Stimulated activated naive CD8-positive, alpha-beta T cell treated with anti-CD3 and anti-CD28 coated beads, Interleukin-15, amount 100 ng/mL, for 72 hours (primary cell): ENCODE measurements at regions not wholly inside any gene's neighbourhood (a gene's known extent, or its start where the extent isn't known, plus 50 kb on each side); places are given as distances from the start of the nearest gene placed in this dataset.
"Not testable (repeated sequence)": the region's sequence is repeated elsewhere in the genome, so short reads cannot be mapped to it uniquely, and the experiment has no call there.

Source experiments
- ATAC-seq: fragments of 150-1000 bp; cut with Tn5 transposase; 2 replicates; pipeline ENCODE4 v1.10.0; 2021; ENCODE audit warnings: mild to moderate bottlenecking, moderate library complexity
- DNase-seq, 2 donors: peaks; one replicate each; pipeline ENCODE4 v3.0.0; 2021 to 2022
- H3K27ac Mint-ChIP-seq, 2 donors: one replicate each; pipeline ENCODE4 v1.8.0; 2022; ENCODE audit warnings: mild to moderate bottlenecking in 2 of 2, mixed read lengths in 2 of 2, moderate library complexity in 2 of 2
- H3K27me3 Mint-ChIP-seq: one replicate; pipeline ENCODE4 v1.8.0; 2022; ENCODE audit warnings: mixed read lengths
- H3K4me1 Mint-ChIP-seq: one replicate; pipeline ENCODE4 v1.8.0; 2022; ENCODE audit warnings: mild to moderate bottlenecking, mixed read lengths
- H3K4me3 Mint-ChIP-seq, 2 donors: one replicate each; pipeline ENCODE4 v1.8.0; 2022; ENCODE audit warnings: mild to moderate bottlenecking in 2 of 2, mixed read lengths in 2 of 2, moderate library complexity in 1 of 2
- H3K9me3 Mint-ChIP-seq, 2 donors: one replicate each; pipeline ENCODE4 v1.8.0; 2022; ENCODE audit warnings: mixed read lengths in 2 of 2

DNA sequence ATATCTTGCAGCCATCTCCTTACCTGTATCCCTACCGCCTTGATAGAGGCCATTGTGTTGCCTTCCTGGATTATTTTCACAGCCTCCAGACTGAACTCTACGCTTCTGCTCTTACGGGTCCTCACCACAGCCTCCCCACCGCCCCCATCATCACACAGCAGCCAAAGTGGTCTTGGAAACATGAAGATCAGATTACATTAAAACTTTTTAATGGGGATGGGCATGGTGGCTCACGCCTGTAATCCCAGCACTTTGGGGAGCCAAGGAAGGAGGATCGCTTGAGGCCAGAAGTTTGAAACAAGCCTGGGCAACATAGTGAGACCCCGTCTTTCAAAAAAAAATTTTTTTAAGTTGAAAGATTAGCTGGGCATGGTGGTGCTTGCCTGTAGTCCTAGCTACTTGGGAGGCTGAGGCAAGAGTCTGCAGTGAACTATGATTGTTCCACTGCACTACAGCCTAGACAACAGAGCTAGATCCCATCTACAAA lies 150.5 kb downstream of the NPIPB5 start:
- H3K27me3 Mint-ChIP-seq = no peaks in the 10 kb centered on the region
- no peaks in the 10 kb centered on the region for H3K9me3 Mint-ChIP-seq
- DNase-seq (no peak), ATAC-seq (no peak)
- H3K4me1 Mint-ChIP-seq = no peaks in the 10 kb centered on the region
- no peak overlapping the region for H3K4me3 Mint-ChIP-seq
- H3K27ac Mint-ChIP-seq = no peak overlapping the region

DNA sequence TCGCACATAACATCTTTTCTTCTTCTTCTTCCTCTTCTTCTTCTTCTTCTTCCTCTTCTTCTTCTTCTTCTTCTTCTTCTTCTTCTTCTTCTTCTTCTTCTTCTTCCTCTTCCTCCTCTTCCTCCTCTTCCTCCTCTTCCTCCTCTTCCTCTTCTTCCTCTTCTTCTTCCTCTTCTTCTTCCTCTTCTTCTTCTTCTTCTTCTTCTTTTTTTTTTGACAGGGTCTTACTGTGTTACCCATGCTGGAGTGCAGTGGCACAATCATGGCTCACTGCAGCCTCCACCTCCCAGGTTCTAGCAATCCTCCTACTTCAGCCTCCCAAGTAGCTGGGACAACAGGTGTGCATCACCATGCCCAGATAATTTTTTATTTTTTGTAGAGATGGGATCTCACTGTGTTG lies 151.0 kb upstream of the HS3ST2 start:
- not testable (repeated sequence) for H3K27ac Mint-ChIP-seq, H3K4me3 Mint-ChIP-seq, H3K4me1 Mint-ChIP-seq, ATAC-seq, H3K27me3 Mint-ChIP-seq, H3K9me3 Mint-ChIP-seq, DNase-seq

DNA sequence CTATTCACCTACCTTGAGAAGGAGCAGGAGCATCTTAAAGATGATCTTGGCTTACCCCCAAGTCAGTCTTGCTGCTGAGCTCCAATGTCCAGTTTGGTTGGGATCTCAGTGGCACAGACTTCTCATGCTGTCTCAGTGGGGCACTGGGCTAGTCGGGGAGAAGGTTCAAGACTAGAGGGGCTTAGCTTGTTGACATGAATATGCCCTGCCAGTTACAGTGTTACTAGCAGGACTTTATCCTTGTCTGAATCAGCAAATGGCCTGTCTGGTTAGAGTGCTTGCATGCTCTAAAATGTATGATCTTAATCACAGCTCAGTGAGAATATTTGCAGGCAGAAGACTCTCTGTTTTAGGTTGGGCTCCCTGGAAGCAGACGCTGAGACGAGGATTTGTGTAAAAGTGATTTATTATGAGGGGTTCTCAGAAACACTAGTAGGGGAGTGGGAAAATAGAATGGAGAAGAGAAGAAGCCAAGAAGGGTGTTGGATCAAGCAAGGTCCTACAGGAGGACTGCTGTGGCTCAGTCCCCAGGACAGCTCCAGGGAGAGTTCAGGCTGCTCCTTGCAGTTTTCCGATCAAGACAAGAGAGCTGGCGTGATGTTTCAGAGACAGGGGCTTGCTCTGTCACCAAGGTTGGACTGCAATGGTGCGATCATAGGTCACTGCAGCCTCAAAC lies 150.4 kb upstream of the HS3ST2 start:
- no peaks in the 10 kb centered on the region for H3K27me3 Mint-ChIP-seq
- no peaks in the 10 kb centered on the region for H3K4me1 Mint-ChIP-seq
- no peak overlapping the region for H3K4me3 Mint-ChIP-seq
- no peaks in the 10 kb centered on the region for H3K9me3 Mint-ChIP-seq
- no peak for DNase-seq
- no peak for ATAC-seq
- H3K27ac Mint-ChIP-seq = no peak overlapping the region

DNA sequence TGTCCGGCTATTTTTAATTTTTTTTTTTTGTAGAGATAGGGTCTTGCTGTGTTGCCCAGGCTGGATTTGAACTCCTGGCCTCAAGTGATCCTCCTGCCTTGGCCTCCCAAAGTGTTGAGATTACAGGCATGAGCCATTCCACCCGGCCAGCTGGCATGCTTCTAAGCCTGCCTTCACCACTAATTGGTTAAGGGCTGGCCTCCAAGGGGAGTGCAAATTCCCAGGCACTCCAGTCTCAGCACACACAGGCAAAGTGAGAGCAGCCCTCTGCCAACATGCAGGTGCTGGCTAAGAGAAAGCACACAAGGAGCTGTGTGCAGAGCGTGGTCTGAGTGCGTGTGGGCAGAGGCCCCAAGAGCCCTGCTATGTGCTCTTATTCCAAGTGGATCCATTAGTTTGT lies 149.8 kb upstream of the HS3ST2 start:
- ATAC-seq = no peak
- Mint-ChIP-seq H3K4me3 (no peak overlapping the region), H3K4me1 (no peaks in the 10 kb centered on the region), H3K27me3 (no peaks in the 10 kb centered on the region), H3K9me3 (no peaks in the 10 kb centered on the region), H3K27ac (no peak overlapping the region)
- DNase-seq = no peak

DNA sequence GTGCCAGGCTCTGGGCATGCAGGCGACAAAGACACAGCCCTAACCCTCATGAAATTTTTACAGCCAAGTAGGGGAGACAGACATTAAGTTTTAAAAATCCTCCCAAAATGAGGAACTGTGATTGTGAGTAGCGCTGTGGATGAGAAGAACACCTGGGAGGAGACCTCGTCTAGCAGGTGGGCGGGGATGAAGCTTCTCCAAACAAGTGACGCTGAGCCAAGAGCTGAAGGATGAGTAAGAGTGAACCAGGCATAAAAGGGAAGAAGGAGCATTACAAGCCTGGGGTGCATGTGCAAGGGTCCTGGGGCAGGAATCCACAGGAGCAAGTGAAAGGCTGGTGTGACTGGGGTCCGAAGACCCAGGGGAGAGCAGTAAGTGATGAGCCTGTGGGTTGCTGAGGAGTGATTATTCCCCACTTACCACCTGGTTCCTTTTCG lies 149.4 kb upstream of the HS3ST2 start:
- no peak for ATAC-seq
- no peaks in the 10 kb centered on the region for H3K27me3 Mint-ChIP-seq
- H3K4me1 Mint-ChIP-seq = no peaks in the 10 kb centered on the region
- no peak overlapping the region for H3K27ac Mint-ChIP-seq
- no peaks in the 10 kb centered on the region for H3K9me3 Mint-ChIP-seq
- DNase-seq = no peak
- H3K4me3 Mint-ChIP-seq = no peak overlapping the region

DNA sequence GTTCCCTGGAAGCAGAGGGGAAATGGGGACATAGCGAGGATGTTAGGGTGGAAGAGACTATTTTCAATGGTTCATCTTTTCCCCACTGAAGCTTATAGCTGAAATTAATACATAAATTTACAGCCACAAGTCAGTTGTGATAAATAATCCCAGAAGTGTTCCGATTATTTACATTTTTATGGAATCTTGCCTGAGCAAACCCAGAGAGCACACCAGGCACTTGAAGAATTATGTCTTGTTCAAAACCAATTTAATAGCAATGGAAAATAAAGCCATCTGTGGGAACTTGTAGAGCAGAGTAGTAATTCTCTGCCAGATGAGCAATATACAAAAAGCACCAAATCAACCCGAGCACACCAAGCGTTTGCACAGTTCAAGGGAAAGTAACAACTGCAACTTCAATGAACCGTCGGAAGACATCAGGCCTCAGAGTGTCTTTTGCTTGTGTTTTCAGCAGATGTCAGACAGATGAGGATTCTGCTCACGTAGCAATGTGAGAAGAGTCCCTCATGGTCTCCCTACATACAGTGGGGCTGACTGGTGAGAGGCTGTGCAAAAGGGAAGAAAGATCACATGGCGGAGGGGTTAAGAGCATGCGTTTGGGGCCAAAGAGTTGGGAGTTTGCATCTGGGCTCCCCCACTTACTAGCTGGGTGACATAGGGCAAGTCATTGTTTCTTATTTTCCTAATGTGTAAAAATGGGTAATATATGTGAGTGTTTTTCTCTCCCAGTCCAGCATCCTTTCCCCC lies 148.7 kb upstream of the HS3ST2 start:
- no peak for ATAC-seq
- no peaks in the 10 kb centered on the region for H3K9me3 Mint-ChIP-seq
- H3K27me3 Mint-ChIP-seq = no peaks in the 10 kb centered on the region
- no peak overlapping the region for H3K27ac Mint-ChIP-seq
- no peaks in the 10 kb centered on the region for H3K4me1 Mint-ChIP-seq
- H3K4me3 Mint-ChIP-seq = no peak overlapping the region
- no peak for DNase-seq

DNA sequence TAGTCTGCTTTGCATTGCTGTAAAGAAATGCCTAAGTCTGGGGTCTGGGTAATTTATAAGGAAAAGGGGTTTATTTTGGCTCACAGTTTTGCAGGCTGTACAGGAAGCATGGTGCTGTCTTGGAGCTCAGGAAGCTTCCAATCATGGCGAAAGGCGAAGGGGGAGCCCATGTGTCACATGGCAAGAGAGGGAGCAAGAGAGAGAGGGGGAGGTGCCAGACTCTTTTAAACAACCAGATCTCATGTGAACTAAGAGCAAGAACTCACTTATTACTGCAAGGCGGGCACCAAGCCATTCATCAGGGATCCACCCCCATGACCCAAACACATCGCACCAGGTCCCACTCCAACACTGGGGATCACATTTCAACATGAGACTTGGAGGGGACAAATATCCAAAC lies 148.2 kb upstream of the HS3ST2 start:
- DNase-seq (no peak), ATAC-seq (no peak)
- no peaks in the 10 kb centered on the region for H3K9me3 Mint-ChIP-seq
- H3K27me3 Mint-ChIP-seq = no peaks in the 10 kb centered on the region
- H3K4me1 Mint-ChIP-seq = no peaks in the 10 kb centered on the region
- H3K4me3 Mint-ChIP-seq = no peak overlapping the region
- H3K27ac Mint-ChIP-seq = no peak overlapping the region

DNA sequence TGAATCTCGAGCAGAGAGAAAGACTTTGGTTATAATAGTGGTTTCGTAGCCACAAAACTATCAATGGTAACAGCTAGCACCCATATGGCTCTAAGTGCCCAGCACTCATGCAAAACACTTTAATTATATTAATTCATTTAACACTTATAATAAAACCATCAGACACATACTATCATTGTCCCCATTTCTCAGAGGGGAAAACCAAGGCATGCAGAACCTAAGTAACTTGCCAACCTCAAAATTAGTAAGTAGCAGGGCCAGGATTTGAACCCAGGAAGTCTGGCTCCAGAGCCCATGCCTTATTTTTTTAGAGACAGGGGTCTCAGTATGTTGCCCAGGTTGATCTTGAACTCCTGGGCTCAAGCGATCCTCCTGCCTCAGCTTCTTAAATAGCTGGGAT lies 145.6 kb upstream of the HS3ST2 start:
- Mint-ChIP-seq H3K27ac (no peak overlapping the region), H3K4me1 (no peaks in the 10 kb centered on the region), H3K27me3 (no peaks in the 10 kb centered on the region), H3K9me3 (no peaks in the 10 kb centered on the region), H3K4me3 (no peak overlapping the region)
- DNase-seq (no peak), ATAC-seq (no peak)

DNA sequence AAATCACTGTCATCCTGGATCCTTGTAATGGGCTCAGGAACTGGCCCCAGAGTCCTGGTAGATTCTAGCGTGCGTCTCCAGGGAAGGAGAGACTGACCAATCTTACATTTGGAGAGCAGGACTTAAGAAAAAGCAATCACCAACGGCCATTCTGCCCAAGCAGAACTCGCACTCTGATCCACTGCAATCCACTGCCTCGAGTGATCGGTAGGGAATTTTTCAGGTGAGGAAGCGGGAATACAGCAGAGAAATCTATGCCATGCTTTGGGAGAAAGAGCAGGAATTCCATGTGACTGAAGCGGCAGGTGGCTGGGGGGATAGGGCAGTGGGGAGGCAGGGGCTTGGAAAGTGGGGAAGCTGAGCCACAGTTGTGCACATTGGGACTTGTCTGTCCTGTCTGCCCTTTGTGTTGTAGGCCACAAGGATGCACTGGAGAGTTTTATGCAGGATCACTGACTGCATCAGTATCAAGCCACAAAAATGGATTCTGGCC lies 143.9 kb upstream of the HS3ST2 start:
- H3K4me3 Mint-ChIP-seq = no peak overlapping the region
- DNase-seq (no peak), ATAC-seq (no peak)

DNA sequence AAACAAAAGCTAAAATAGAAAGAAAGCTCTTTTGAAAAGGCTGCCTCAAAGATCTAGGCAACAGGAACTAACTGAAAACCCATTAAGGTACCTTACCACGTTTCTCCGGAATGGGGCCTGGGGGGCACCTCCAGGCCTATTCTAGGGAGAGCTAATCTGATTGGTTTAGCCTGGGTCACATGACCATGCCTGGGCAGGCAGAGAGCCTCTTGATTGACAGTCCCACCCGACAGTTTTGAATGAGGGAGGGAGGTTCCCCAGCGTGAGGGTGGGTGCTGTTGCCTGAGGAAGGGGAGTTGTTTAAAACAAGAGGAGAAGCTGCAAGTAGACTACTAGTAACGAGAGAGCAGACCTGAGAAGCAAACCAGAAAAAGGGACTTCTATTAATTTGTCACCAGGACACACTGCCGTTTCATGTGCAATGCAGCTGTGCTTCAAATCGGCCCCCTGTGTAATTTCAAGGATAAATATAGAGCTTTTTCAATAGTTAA lies 143.4 kb upstream of the HS3ST2 start:
- Mint-ChIP-seq H3K9me3 (no peaks in the 10 kb centered on the region), H3K27ac (no peak overlapping the region), H3K4me1 (no peaks in the 10 kb centered on the region), H3K4me3 (no peak overlapping the region), H3K27me3 (no peaks in the 10 kb centered on the region)
- ATAC-seq = peak; percentile 60
- peak; percentile 19 to 34 for DNase-seq

More for the DNA sequence above, 143.9 kb upstream of the HS3ST2 start:
- H3K27me3 Mint-ChIP-seq = no peaks in the 10 kb centered on the region
- H3K9me3 Mint-ChIP-seq = no peaks in the 10 kb centered on the region
- no peaks in the 10 kb centered on the region for H3K4me1 Mint-ChIP-seq
- H3K27ac Mint-ChIP-seq = no peak overlapping the region

DNA sequence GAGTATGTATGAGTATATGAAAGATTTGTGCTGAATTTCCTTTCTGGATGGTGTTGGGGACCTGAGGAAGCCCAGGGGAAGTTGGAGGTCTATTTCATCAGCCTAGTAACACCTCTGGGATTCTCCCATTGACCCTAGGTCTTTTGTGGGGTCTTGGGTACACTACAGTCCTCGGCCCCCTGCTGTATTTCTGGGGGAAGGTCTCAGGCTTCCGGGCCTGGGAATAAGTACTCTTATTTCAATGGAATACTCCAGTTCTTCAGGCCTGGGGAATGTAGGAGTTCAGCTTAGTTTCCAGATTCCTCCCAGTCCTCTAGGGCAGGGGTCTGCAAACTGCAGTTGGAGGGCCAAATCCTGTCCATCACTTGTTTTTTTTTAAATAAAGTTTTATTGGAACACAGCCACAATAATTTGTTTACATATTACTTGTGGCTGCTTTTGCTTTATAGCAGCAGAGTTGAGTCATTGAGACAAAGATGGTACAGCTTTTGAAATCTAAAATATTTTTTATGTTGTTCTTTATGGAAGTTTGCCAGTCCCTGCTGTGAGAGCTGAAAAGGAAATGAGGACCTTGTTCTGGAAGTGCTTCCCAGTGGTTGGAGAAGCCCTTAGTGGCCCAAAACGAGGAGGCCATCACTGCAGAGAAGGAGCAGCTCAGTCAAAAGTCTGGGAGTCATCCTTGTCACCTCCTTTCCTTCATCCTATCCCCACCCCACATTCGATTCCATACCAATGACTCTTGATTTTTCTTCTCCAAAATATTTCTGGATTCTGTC lies 142.5 kb upstream of the HS3ST2 start:
- H3K27me3 Mint-ChIP-seq = no peaks in the 10 kb centered on the region
- no peak for DNase-seq
- H3K27ac Mint-ChIP-seq = no peak overlapping the region
- H3K4me3 Mint-ChIP-seq = no peak overlapping the region
- ATAC-seq = no peak
- H3K9me3 Mint-ChIP-seq = no peaks in the 10 kb centered on the region
- no peaks in the 10 kb centered on the region for H3K4me1 Mint-ChIP-seq

DNA sequence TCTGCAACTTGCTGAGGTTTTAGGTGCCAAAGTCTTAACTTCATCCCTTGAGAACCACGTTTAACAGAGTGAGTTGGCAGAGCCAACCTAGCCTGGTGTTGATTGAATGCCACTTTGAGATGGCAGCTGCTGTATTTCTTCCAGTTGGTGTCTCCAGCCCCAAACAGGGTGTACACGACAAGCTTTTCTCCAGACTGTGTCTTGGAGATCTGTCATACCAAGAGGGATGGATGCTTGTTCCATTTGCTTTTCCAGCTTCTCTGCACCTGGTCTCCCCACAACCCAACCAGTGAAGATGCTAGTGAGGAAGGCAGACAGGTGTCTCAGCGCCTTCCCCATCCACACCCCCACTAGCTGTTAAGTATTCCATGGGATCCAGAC lies 141.1 kb upstream of the HS3ST2 start:
- no peaks in the 10 kb centered on the region for H3K9me3 Mint-ChIP-seq
- H3K27me3 Mint-ChIP-seq = no peaks in the 10 kb centered on the region
- no peak overlapping the region for H3K27ac Mint-ChIP-seq
- no peak for ATAC-seq
- no peaks in the 10 kb centered on the region for H3K4me1 Mint-ChIP-seq
- DNase-seq = no peak
- H3K4me3 Mint-ChIP-seq = no peak overlapping the region

DNA sequence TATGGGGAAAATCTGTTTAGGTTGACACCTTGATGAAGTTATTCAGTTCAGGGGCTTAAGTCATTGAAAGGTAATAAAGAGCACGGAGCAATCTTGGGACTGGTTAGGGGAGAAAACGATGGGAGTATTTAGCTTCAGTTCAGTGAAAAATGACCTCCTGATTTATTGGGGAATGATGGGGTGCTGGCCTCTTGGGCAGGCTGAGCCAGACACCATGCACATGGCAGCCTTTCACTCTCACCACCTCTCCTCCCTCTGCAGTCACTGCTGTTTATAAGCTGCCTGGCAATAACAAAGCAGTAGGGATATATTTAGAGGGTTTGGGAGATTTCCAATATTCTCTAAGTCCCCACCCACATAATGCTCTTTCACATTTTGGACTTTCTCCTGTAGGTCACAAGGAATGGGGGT lies 140.5 kb upstream of the HS3ST2 start:
- ATAC-seq = no peak
- Mint-ChIP-seq H3K4me1 (no peaks in the 10 kb centered on the region), H3K27me3 (no peaks in the 10 kb centered on the region), H3K9me3 (no peaks in the 10 kb centered on the region), H3K27ac (no peak overlapping the region), H3K4me3 (no peak overlapping the region)
- DNase-seq = no peak

DNA sequence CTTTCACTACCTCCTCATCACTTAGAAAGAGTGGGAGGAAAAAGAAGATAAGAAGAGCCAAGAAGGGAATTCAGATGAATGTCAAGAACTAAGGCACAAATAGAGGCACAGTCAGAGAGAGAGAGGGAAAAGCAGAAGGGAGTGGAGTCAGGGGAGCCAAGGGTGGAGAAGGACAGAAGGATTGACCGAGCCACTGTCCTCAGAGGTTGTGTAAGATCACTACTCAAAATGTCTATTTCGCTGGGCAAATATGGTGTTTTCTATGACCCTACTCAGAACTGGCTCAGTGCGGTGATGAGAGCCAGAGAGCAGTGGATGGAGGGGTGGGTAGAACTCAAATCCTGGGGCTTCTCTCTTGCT lies 139.2 kb upstream of the HS3ST2 start:
- no peak for DNase-seq
- Mint-ChIP-seq H3K4me1 (no peaks in the 10 kb centered on the region), H3K4me3 (no peak overlapping the region), H3K27ac (no peak overlapping the region), H3K9me3 (no peaks in the 10 kb centered on the region), H3K27me3 (no peaks in the 10 kb centered on the region)
- ATAC-seq = no peak

DNA sequence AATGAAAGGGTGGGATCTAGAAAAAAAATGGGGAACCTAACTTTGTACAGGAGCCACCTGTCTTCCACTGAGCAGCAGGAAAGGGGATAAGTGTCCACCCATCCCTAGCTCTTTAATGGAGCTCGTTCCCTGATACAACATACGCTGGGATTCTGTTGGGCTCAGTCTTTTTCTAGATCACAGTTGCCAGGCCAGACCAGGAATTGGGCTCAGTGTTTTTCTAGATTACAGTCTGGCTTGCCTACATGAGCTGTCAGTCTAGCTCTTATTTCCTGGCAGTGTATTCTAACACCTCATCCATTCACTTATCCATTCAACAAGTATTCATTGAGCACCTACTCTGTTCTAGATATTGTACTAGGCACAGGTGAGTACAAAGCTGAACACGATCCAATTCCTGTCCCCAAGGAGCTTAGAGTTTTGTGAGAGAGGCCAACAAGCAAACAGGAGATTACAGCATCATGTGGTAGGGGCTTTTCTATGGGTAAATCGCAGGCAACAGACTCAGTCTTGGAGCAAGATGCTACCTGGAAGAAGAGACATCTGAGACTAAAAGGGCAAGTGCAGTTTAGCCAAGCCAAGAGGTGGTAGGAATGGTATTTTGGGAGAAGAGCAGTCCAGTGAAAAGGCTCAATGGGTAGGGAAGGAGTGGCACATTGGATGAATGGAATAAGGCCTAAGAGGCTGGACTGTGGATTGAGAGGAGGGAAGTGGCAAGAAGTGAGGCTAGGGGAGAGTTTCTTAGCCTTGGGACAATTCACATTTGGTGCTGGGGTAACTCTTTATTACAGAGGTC lies 138.0 kb upstream of the HS3ST2 start:
- Mint-ChIP-seq H3K4me3 (no peak overlapping the region), H3K9me3 (no peaks in the 10 kb centered on the region), H3K27me3 (no peaks in the 10 kb centered on the region), H3K27ac (no peak overlapping the region), H3K4me1 (no peaks in the 10 kb centered on the region)
- no peak for ATAC-seq
- DNase-seq = no peak
